ENCODE measurements at regions not wholly inside any gene's neighbourhood (a gene's known extent, or its start where the extent isn't known, plus 50 kb on each side); places are given as distances from the start of the nearest gene placed in this dataset.

DNA sequence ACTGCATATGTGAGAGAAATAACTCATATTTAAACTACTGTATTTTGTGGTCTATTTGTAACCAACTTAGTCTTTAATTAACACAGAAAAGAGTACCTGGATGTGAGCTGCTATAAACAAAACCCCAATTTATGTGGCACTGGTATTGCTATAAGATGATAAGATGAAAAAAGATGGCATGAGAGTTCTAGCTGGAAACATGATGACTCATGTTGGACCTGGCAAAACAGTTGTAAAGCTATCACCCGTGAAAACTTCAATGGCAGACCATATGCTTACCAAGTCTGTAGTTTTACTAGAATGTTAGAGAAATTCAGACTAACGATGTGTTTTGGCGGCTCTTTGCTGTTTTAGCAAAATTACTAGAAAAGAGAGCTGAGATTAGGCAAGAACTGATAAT, 69.6 kb upstream of the PCDH9 start:
- no peak for TF ChIP-seq TOX (CRISPR knock-in tag; IDR thresholded peaks at IDR 0.05; ENCODE audit: borderline replicate concordance)
- TF ChIP-seq, protein P1, sequence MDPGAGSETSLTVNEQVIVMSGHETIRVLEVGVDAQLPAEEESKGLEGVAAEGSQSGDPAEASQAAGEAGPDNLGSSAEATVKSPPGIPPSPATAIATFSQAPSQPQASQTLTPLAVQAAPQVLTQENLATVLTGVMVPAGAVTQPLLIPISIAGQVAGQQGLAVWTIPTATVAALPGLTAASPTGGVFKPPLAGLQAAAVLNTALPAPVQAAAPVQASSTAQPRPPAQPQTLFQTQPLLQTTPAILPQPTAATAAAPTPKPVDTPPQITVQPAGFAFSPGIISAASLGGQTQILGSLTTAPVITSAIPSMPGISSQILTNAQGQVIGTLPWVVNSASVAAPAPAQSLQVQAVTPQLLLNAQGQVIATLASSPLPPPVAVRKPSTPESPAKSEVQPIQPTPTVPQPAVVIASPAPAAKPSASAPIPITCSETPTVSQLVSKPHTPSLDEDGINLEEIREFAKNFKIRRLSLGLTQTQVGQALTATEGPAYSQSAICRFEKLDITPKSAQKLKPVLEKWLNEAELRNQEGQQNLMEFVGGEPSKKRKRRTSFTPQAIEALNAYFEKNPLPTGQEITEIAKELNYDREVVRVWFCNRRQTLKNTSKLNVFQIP (CRISPR knock-in tag; IDR thresholded peaks at IDR 0.05; ENCODE audit: borderline replicate concordance, low read depth) = no peak
- TF ChIP-seq GLIS3 (CRISPR knock-in tag; IDR thresholded peaks at IDR 0.05) = no peak
- TF ChIP-seq CSDC2 (CRISPR knock-in tag; IDR thresholded peaks at IDR 0.05) = no peak
- TF ChIP-seq BACH2 (CRISPR knock-in tag; IDR thresholded peaks at IDR 0.05; ENCODE audit: borderline replicate concordance) = no peak
- TF ChIP-seq, protein P2, sequence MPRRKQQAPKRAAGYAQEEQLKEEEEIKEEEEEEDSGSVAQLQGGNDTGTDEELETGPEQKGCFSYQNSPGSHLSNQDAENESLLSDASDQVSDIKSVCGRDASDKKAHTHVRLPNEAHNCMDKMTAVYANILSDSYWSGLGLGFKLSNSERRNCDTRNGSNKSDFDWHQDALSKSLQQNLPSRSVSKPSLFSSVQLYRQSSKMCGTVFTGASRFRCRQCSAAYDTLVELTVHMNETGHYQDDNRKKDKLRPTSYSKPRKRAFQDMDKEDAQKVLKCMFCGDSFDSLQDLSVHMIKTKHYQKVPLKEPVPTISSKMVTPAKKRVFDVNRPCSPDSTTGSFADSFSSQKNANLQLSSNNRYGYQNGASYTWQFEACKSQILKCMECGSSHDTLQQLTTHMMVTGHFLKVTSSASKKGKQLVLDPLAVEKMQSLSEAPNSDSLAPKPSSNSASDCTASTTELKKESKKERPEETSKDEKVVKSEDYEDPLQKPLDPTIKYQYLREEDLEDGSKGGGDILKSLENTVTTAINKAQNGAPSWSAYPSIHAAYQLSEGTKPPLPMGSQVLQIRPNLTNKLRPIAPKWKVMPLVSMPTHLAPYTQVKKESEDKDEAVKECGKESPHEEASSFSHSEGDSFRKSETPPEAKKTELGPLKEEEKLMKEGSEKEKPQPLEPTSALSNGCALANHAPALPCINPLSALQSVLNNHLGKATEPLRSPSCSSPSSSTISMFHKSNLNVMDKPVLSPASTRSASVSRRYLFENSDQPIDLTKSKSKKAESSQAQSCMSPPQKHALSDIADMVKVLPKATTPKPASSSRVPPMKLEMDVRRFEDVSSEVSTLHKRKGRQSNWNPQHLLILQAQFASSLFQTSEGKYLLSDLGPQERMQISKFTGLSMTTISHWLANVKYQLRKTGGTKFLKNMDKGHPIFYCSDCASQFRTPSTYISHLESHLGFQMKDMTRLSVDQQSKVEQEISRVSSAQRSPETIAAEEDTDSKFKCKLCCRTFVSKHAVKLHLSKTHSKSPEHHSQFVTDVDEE (CRISPR knock-in tag; IDR thresholded peaks at IDR 0.05) = no peak
- no peak for TF ChIP-seq ZC3H10 (CRISPR knock-in tag; IDR thresholded peaks at IDR 0.05)
- TF ChIP-seq ARNTL (CRISPR knock-in tag; IDR thresholded peaks at IDR 0.05; ENCODE audit: borderline replicate concordance, low read depth) = no peak
- TF ChIP-seq ISL1 (CRISPR knock-in tag; IDR thresholded peaks at IDR 0.05) = no peak
- TF ChIP-seq, protein P3, sequence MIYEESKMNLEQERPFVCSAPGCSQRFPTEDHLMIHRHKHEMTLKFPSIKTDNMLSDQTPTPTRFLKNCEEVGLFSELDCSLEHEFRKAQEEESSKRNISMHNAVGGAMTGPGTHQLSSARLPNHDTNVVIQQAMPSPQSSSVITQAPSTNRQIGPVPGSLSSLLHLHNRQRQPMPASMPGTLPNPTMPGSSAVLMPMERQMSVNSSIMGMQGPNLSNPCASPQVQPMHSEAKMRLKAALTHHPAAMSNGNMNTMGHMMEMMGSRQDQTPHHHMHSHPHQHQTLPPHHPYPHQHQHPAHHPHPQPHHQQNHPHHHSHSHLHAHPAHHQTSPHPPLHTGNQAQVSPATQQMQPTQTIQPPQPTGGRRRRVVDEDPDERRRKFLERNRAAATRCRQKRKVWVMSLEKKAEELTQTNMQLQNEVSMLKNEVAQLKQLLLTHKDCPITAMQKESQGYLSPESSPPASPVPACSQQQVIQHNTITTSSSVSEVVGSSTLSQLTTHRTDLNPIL (CRISPR knock-in tag; IDR thresholded peaks at IDR 0.05; ENCODE audit: low read depth) = no peak
- TF ChIP-seq ZNF565 (CRISPR knock-in tag; conservative IDR thresholded peaks at IDR 0.05; ENCODE audit: low read depth) = no peak
- TF ChIP-seq ZNF8 (CRISPR knock-in tag; IDR thresholded peaks at IDR 0.05) = no peak
- TF ChIP-seq, protein P4, sequence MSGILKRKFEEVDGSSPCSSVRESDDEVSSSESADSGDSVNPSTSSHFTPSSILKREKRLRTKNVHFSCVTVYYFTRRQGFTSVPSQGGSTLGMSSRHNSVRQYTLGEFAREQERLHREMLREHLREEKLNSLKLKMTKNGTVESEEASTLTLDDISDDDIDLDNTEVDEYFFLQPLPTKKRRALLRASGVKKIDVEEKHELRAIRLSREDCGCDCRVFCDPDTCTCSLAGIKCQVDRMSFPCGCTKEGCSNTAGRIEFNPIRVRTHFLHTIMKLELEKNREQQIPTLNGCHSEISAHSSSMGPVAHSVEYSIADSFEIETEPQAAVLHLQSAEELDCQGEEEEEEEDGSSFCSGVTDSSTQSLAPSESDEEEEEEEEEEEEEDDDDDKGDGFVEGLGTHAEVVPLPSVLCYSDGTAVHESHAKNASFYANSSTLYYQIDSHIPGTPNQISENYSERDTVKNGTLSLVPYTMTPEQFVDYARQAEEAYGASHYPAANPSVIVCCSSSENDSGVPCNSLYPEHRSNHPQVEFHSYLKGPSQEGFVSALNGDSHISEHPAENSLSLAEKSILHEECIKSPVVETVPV (CRISPR knock-in tag; IDR thresholded peaks at IDR 0.05) = no peak
- no peak for TF ChIP-seq ZFP30 (CRISPR knock-in tag; IDR thresholded peaks at IDR 0.05)
- ATAC-seq = no peak; the same call in 2 of the 3 replicates

DNA sequence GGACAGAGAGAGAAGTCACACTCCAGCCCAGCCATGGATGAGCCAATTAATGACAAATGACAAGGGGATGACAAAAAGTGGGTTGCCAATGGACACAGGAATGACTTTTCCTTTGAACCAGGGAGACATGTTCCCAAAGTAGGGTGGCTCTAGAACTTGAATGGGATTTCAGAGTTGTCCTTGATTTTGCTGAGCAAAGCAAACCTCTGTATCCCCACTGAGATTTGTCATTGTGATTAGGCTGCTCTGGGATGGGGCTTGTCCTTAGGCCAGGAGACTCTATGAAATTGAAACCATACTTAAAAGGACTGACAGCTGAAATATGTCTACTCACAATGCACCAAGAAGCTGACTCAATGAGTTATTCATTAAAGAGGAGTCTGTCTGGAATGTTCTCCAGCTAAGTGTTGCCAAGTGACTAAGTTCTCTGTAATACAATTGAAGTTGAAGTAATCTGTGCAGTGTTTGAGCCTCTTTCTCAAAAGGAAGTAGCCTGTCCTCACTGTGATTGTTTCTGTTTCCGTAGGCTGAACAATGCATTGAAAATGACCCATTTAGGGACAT, 69.0 kb upstream of the PCDH9 start:
- TF ChIP-seq ISL1 (CRISPR knock-in tag; IDR thresholded peaks at IDR 0.05) (peak; percentile 31; the same call in 1 of the 2 replicates), OSR1 (CRISPR knock-in tag; IDR thresholded peaks at IDR 0.05) (no peak), TOX (CRISPR knock-in tag; IDR thresholded peaks at IDR 0.05; ENCODE audit: borderline replicate concordance) (0 out of 2 replicates have a peak, but pooled peaks have one; percentile 45), ZNF70 (CRISPR knock-in tag; IDR thresholded peaks at IDR 0.05) (no peak), ZNF8 (CRISPR knock-in tag; IDR thresholded peaks at IDR 0.05) (no peak), CSDC2 (CRISPR knock-in tag; IDR thresholded peaks at IDR 0.05) (no peak)
- peak; percentile 93 for ATAC-seq

DNA sequence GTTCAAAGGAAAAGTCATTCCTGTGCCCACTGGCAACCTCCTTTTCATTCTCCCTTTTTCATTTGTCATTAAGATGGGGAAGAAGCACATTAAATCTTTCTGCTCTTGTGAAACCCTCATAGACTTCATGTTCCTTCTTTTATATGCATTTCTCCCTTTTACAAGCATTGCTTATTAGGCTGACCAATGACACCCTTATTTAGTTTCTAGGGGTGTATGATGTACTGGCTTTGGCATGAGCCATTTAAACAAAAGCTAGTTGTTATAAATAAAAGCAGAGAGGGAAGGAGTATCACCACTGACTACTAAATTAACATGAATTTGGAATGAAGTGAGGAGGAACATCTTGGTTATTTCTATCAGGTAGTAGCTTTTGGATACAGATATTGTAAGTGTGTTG, 68.2 kb upstream of the PCDH9 start:
- ATAC-seq = no peak
- TF ChIP-seq, protein P4 (CRISPR knock-in tag; IDR thresholded peaks at IDR 0.05) = no peak
- TF ChIP-seq ZNF8 (CRISPR knock-in tag; IDR thresholded peaks at IDR 0.05) (no peak), ZNF70 (CRISPR knock-in tag; IDR thresholded peaks at IDR 0.05) (no peak), GLIS3 (CRISPR knock-in tag; IDR thresholded peaks at IDR 0.05) (no peak), ZFP3 (CRISPR knock-in tag; IDR thresholded peaks at IDR 0.05) (no peak), PPARA (CRISPR knock-in tag; IDR thresholded peaks at IDR 0.05; ENCODE audit: borderline replicate concordance) (no peak), CSDC2 (CRISPR knock-in tag; IDR thresholded peaks at IDR 0.05) (no peak)
- TF ChIP-seq, protein P3 (CRISPR knock-in tag; IDR thresholded peaks at IDR 0.05; ENCODE audit: low read depth) = no peak
